ENCODE measurements at regions not wholly inside any gene's neighbourhood (a gene's known extent, or its start where the extent isn't known, plus 50 kb on each side); places are given as distances from the start of the nearest gene placed in this dataset.
"Not testable (repeated sequence)": the region's sequence is repeated elsewhere in the genome, so short reads cannot be mapped to it uniquely, and the experiment has no call there.

GRCh38 chr2:176789751-176790150, 422.8 kb upstream of the HNRNPA3 start:
- no peaks in the 10 kb centered on the region for H3K9me3 ChIP-seq (ENCODE audit: low read length)
- H3K4me3 ChIP-seq (ENCODE audit: low read length) = no peak overlapping the region
- H3K27me3 ChIP-seq (ENCODE audit: insufficient read depth, low read length) = no peaks in the 10 kb centered on the region
- H2AFZ ChIP-seq (ENCODE audit: low read depth, low read length) = no peak overlapping the region
- H3K4me1 ChIP-seq (ENCODE audit: insufficient read depth, low read length) = no peaks in the 10 kb centered on the region
- H3K36me3 ChIP-seq (ENCODE audit: insufficient read depth, low read length) = no peaks in the 10 kb centered on the region

DNA sequence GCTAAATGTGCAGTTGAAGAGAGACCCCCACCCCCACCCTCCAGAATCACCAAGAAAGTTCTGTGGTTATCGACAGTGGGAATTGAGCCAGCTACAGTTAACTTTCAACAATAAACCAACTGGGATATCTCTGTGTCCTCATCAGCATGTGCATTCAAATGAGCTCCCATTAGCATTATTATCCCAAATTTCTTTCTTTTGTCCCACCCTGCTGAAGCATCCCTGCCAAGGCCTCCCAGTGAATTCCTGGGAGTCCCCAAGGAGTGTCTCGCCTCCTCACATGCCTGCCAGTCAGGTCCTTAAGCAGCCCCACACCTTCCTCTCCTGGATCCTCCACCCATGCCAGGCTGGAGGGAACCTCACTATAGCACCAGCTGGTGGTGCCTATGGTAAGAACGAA, 422.1 kb upstream of the HNRNPA3 start:
- no peaks in the 10 kb centered on the region for H3K4me1 ChIP-seq (ENCODE audit: insufficient read depth, low read length)
- H3K9me3 ChIP-seq (ENCODE audit: low read length) = no peaks in the 10 kb centered on the region
- H3K36me3 ChIP-seq (ENCODE audit: insufficient read depth, low read length) = no peaks in the 10 kb centered on the region
- no peak overlapping the region for H2AFZ ChIP-seq (ENCODE audit: low read depth, low read length)
- H3K4me3 ChIP-seq (ENCODE audit: low read length) = no peak overlapping the region
- no peaks in the 10 kb centered on the region for H3K27me3 ChIP-seq (ENCODE audit: insufficient read depth, low read length)

GRCh38 chr2:176793792-176794191, 418.8 kb upstream of the HNRNPA3 start:
- Histone ChIP-seq H2AFZ (ENCODE audit: low read depth, low read length) (no peak overlapping the region), H3K4me1 (ENCODE audit: insufficient read depth, low read length) (no peaks in the 10 kb centered on the region), H3K9me3 (ENCODE audit: low read length) (no peaks in the 10 kb centered on the region), H3K27me3 (ENCODE audit: insufficient read depth, low read length) (no peaks in the 10 kb centered on the region), H3K36me3 (ENCODE audit: insufficient read depth, low read length) (no peaks in the 10 kb centered on the region), H3K4me3 (ENCODE audit: low read length) (no peak overlapping the region)

DNA sequence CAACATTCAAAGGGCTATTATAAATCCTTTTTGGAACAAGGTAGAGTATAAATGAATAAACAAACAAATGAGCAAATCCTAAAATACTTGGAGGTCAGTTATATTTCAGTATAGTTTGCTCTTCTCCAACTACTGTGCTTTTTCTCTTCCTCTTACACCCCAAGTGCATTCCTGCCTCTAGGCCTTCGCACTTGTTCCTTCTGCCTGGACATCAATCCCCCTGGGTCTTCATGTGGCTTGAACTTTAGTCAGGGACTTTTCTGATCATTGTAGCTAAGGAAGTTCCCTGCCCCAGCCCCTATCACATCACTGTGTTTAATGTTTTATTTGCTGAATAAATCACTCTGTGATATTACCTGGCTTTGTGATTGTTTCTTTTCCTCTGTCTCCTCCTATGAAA, 418.2 kb upstream of the HNRNPA3 start:
- H3K4me1 ChIP-seq (ENCODE audit: insufficient read depth, low read length) = no peaks in the 10 kb centered on the region
- H2AFZ ChIP-seq (ENCODE audit: low read depth, low read length) = no peak overlapping the region
- H3K9me3 ChIP-seq (ENCODE audit: low read length) = no peaks in the 10 kb centered on the region
- no peaks in the 10 kb centered on the region for H3K36me3 ChIP-seq (ENCODE audit: insufficient read depth, low read length)
- no peak overlapping the region for H3K4me3 ChIP-seq (ENCODE audit: low read length)
- no peaks in the 10 kb centered on the region for H3K27me3 ChIP-seq (ENCODE audit: insufficient read depth, low read length)

DNA sequence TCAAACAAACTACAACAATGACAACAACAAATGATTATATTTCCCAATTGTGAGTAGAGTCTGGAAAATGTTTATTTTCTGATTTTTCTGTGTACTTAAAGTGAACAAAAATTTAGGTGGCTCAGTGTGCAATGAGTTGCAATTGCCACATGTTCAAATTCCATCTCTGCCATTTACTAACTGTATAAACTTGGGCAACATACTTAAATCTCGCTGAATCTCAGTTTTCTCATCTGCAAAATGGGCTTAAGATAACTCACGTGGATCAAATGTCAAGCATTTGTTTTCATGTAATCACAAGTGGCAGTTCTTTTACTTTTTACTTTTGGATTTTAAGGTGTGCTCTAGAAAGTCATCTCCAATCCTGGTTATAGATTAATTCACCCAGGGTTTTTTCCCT, 416.8 kb upstream of the HNRNPA3 start:
- Histone ChIP-seq H3K9me3 (ENCODE audit: low read length) (no peaks in the 10 kb centered on the region), H2AFZ (ENCODE audit: low read depth, low read length) (no peak overlapping the region), H3K36me3 (ENCODE audit: insufficient read depth, low read length) (no peaks in the 10 kb centered on the region), H3K27me3 (ENCODE audit: insufficient read depth, low read length) (no peaks in the 10 kb centered on the region), H3K4me1 (ENCODE audit: insufficient read depth, low read length) (no peaks in the 10 kb centered on the region), H3K4me3 (ENCODE audit: low read length) (no peak overlapping the region)

GRCh38 chr2:176796677-176797076, 415.9 kb upstream of the HNRNPA3 start:
- not testable (repeated sequence) for H3K9me3 ChIP-seq (ENCODE audit: low read length); H3K27me3 ChIP-seq (ENCODE audit: insufficient read depth, low read length); H3K4me3 ChIP-seq (ENCODE audit: low read length); H3K4me1 ChIP-seq (ENCODE audit: insufficient read depth, low read length); H2AFZ ChIP-seq (ENCODE audit: low read depth, low read length); H3K36me3 ChIP-seq (ENCODE audit: insufficient read depth, low read length)

DNA sequence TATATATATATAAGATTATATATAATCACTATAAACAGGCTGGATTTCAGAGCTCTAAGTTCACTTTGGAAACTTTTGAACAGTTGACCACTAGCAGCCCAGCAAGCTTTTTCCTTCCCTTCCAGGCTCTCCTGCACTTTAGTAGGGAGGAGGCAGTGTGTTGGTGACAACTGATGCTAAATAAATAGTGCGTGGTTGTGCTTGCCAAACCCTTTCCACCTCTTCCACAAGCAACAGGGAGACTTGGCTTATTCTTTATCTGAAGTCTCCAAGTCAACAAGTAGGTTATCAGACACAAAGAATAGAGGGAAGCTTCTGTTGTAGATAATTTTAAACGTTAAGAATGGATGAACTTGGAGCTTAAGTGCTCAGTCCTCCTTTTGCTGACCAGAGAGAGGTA, 408.2 kb upstream of the HNRNPA3 start:
- Histone ChIP-seq H3K36me3 (ENCODE audit: insufficient read depth, low read length) (no peaks in the 10 kb centered on the region), H3K4me3 (ENCODE audit: low read length) (no peak overlapping the region), H3K27me3 (ENCODE audit: insufficient read depth, low read length) (no peaks in the 10 kb centered on the region), H3K4me1 (ENCODE audit: insufficient read depth, low read length) (no peaks in the 10 kb centered on the region), H3K9me3 (ENCODE audit: low read length) (no peaks in the 10 kb centered on the region), H2AFZ (ENCODE audit: low read depth, low read length) (no peak overlapping the region)

DNA sequence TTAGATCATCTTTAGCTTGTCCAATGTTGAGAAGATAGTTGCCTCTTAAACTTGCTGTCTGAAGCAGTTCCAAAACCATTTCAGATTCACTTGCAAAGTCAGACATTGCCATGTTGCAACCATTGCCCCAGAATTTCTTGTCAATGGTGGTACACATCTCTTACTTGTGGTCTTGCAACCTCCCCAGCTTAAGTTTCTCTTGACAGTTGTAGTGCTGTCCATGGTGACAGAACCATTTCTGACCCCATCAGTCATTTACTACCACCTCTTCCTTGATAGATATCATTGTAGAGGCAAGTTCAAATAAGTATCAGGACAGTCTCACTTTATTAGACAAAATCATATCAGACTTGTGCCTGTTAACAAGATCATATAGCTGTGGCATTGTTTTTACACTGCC, 407.2 kb upstream of the HNRNPA3 start:
- Histone ChIP-seq H3K4me3 (ENCODE audit: low read length) (no peak overlapping the region), H3K36me3 (ENCODE audit: insufficient read depth, low read length) (no peaks in the 10 kb centered on the region), H2AFZ (ENCODE audit: low read depth, low read length) (no peak overlapping the region), H3K4me1 (ENCODE audit: insufficient read depth, low read length) (no peaks in the 10 kb centered on the region), H3K27me3 (ENCODE audit: insufficient read depth, low read length) (no peaks in the 10 kb centered on the region), H3K9me3 (ENCODE audit: low read length) (no peaks in the 10 kb centered on the region)

GRCh38 chr2:176812246-176812775, 400.3 kb upstream of the HNRNPA3 start:
- H3K4me3 ChIP-seq (ENCODE audit: low read length) = no peak overlapping the region
- H3K36me3 ChIP-seq (ENCODE audit: insufficient read depth, low read length) = no peaks in the 10 kb centered on the region

DNA sequence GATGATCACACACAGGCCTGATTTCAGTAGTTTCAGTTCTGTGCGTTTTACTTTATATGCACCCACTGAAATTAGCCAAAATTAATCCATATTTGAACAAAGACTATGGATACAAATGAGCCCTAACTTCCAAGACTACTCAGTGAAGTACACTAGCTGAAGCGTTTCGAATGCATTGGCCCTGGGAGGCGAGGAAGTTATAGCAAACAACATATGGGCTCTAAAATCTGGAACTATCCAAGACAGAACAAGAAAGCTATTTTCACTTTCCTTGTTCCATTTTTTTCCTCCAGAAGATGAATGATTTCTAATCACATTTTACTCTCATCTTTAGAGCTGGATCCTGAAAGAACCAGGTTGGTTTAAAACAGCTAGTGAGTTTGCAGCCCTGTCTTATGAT, 399.4 kb upstream of the HNRNPA3 start:
- Histone ChIP-seq H3K36me3 (ENCODE audit: insufficient read depth, low read length) (no peaks in the 10 kb centered on the region), H3K9me3 (ENCODE audit: low read length) (no peaks in the 10 kb centered on the region), H3K4me3 (ENCODE audit: low read length) (no peak overlapping the region), H2AFZ (ENCODE audit: low read depth, low read length) (no peak overlapping the region), H3K4me1 (ENCODE audit: insufficient read depth, low read length) (no peaks in the 10 kb centered on the region), H3K27me3 (ENCODE audit: insufficient read depth, low read length) (peaks cover 3% of the 10 kb centered on the region)

More at GRCh38 chr2:176812246-176812775, 400.3 kb upstream of the HNRNPA3 start:
- Histone ChIP-seq H3K27me3 (ENCODE audit: insufficient read depth, low read length) (peaks cover 3% of the 10 kb centered on the region), H2AFZ (ENCODE audit: low read depth, low read length) (no peak overlapping the region), H3K4me1 (ENCODE audit: insufficient read depth, low read length) (no peaks in the 10 kb centered on the region), H3K9me3 (ENCODE audit: low read length) (no peaks in the 10 kb centered on the region)

DNA sequence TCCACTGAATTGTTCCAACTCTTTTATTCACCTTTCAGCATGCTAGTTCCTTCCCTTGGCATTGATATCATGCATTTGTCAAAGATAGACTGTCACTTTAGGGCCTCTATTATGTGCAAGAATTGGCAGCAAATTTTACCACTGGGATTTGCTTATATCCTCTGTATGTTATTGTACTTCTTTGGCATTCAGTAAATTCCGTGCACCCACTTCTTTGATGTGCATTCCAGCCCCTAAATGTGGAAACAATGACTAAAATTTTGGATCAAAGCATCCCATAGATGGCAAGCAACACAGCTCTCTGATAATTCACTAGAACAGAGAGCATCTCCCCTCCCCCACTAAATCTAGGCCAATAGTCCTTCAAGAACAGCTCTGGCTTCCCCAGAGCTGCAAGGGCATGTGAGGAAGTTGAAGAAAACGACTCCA, 399.0 kb upstream of the HNRNPA3 start:
- Histone ChIP-seq H3K4me1 (ENCODE audit: insufficient read depth, low read length) (no peaks in the 10 kb centered on the region), H3K4me3 (ENCODE audit: low read length) (no peak overlapping the region), H2AFZ (ENCODE audit: low read depth, low read length) (no peak overlapping the region), H3K27me3 (ENCODE audit: insufficient read depth, low read length) (peaks cover 6% of the 10 kb centered on the region), H3K9me3 (ENCODE audit: low read length) (no peaks in the 10 kb centered on the region), H3K36me3 (ENCODE audit: insufficient read depth, low read length) (no peaks in the 10 kb centered on the region)

GRCh38 chr2:176814274-176814673, 398.3 kb upstream of the HNRNPA3 start:
- no peak overlapping the region for H3K4me3 ChIP-seq (ENCODE audit: low read length)
- H3K9me3 ChIP-seq (ENCODE audit: low read length) = no peaks in the 10 kb centered on the region
- H3K36me3 ChIP-seq (ENCODE audit: insufficient read depth, low read length) = no peaks in the 10 kb centered on the region
- no peak overlapping the region for H2AFZ ChIP-seq (ENCODE audit: low read depth, low read length)
- no peaks in the 10 kb centered on the region for H3K4me1 ChIP-seq (ENCODE audit: insufficient read depth, low read length)
- peaks cover 10% of the 10 kb centered on the region for H3K27me3 ChIP-seq (ENCODE audit: insufficient read depth, low read length)

DNA sequence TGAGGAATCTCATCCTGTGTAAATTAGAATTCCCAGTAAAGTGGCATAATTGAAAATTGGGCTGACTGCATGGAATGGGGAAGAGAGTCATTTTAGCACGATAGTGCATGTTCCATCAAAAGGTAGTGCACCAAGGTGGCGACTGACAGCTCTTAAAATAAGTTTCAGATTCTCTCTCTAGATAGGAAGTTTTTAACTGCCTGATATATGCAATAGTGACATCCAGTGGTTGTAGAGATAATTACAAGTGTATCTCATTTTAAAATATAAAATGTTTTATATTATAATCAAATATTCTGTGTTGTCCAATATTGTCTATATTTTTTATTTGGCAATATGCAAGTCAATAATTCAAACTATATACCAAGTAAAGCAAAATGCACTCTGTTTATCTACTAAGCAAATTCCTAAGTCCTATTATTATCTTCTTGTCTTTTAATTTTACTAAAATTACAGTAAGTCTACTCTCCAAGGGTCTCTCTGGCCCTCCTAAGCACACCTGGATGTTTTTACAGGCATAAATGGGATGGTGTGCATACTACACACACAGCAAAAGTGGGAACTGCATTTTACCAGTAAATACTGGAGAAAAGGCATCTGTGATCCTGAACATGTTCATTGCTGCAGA, 397.7 kb upstream of the HNRNPA3 start:
- Histone ChIP-seq H3K4me1 (ENCODE audit: insufficient read depth, low read length) (no peaks in the 10 kb centered on the region), H2AFZ (ENCODE audit: low read depth, low read length) (no peak overlapping the region), H3K9me3 (ENCODE audit: low read length) (no peaks in the 10 kb centered on the region), H3K36me3 (ENCODE audit: insufficient read depth, low read length) (no peaks in the 10 kb centered on the region), H3K27me3 (ENCODE audit: insufficient read depth, low read length) (peaks cover 14% of the 10 kb centered on the region), H3K4me3 (ENCODE audit: low read length) (no peak overlapping the region)

DNA sequence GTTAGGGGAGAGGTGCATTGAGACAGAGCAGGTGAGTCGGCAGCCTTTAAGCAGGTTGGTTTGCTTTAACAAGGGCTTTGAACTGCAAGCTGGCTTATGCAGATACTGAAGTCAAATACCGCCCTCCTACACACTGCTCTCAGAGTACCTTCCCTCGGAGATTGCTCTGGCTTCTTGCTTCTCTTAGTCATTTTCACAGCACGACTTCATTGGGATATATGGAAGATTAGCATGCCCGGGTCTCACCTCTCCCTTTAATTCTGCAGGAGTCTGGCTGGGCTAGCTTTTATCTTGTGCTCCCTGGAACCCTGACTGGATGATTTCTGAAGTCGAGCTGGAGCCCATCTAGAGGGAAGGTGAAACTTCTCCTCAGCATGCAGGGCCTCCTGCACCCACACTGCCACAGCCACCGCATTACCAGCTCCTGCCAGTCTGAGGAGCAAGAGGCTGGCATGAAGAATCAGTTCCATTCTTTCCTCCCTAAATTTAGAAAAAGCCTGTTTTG, 395.5 kb upstream of the HNRNPA3 start:
- no peaks in the 10 kb centered on the region for H3K36me3 ChIP-seq (ENCODE audit: insufficient read depth, low read length)
- peaks cover 20% of the 10 kb centered on the region for H3K27me3 ChIP-seq (ENCODE audit: insufficient read depth, low read length)
- H3K4me1 ChIP-seq (ENCODE audit: insufficient read depth, low read length) = no peaks in the 10 kb centered on the region
- H3K4me3 ChIP-seq (ENCODE audit: low read length) = no peak overlapping the region
- H2AFZ ChIP-seq (ENCODE audit: low read depth, low read length) = no peak overlapping the region
- no peaks in the 10 kb centered on the region for H3K9me3 ChIP-seq (ENCODE audit: low read length)
